GM18519 (cell line): ENCODE measurements at regions not wholly inside any gene's neighbourhood (a gene's known extent, or its start where the extent isn't known, plus 50 kb on each side); places are given as distances from the start of the nearest gene placed in this dataset.

Experiments used
- ATAC-seq: cut with Tn5 transposase; IDR thresholded peaks from one replicate; pipeline ENCODE4 v1.9.1; 2021; ENCODE audit warnings: mild to moderate bottlenecking, moderate library complexity; ENCODE audit not compliant: unreplicated experiment, low FRiP score

GRCh38 chr10:78808286-78808685 is 260.5 kb upstream of the ZMIZ1 start:
- ATAC-seq = no peak

- ATAC-seq = no peak
Measured at GRCh38 chr10:78808736-78809367, 259.9 kb upstream of the ZMIZ1 start.

- ATAC-seq = no peak
Measured at GRCh38 chr10:78811174-78811573, 257.6 kb upstream of the ZMIZ1 start.

- no peak for ATAC-seq
Measured at GRCh38 chr10:78812571-78813318, 256.0 kb upstream of the ZMIZ1 start.

- no peak for ATAC-seq
Measured at GRCh38 chr10:78813526-78813925, 255.2 kb upstream of the ZMIZ1 start.

GRCh38 chr10:78813998-78814399 is 254.8 kb upstream of the ZMIZ1 start:
- ATAC-seq = no peak

- no peak for ATAC-seq
Measured at GRCh38 chr10:78814407-78814806, 254.4 kb upstream of the ZMIZ1 start.

GRCh38 chr10:78815702-78816334 is 252.9 kb upstream of the ZMIZ1 start:
- no peak for ATAC-seq

GRCh38 chr10:78817361-78817760 is 251.4 kb upstream of the ZMIZ1 start:
- ATAC-seq = no peak

GRCh38 chr10:78817804-78818203 is 251.0 kb upstream of the ZMIZ1 start:
- ATAC-seq = no peak

- no peak for ATAC-seq
Measured at GRCh38 chr10:78819361-78820006, 249.3 kb upstream of the ZMIZ1 start.

GRCh38 chr10:78820007-78820362 is 248.8 kb upstream of the ZMIZ1 start:
- ATAC-seq = no peak

GRCh38 chr10:78821052-78821451 is 247.7 kb upstream of the ZMIZ1 start:
- no peak for ATAC-seq

GRCh38 chr10:78828647-78829539 is 239.9 kb upstream of the ZMIZ1 start:
- ATAC-seq = no peak

GRCh38 chr10:78829565-78829964 is 239.2 kb upstream of the ZMIZ1 start:
- no peak for ATAC-seq

GRCh38 chr10:78830062-78830975 is 238.4 kb upstream of the ZMIZ1 start:
- ATAC-seq = no peak

GRCh38 chr10:78830976-78831375 is 237.8 kb upstream of the ZMIZ1 start:
- ATAC-seq = no peak

GRCh38 chr10:78831461-78831860 is 237.3 kb upstream of the ZMIZ1 start:
- no peak for ATAC-seq

GRCh38 chr10:78832281-78832680 is 236.5 kb upstream of the ZMIZ1 start:
- ATAC-seq = no peak
